ENCODE measurements at regions not wholly inside any gene's neighbourhood (a gene's known extent, or its start where the extent isn't known, plus 50 kb on each side); places are given as distances from the start of the nearest gene placed in this dataset.
"Not testable (repeated sequence)": the region's sequence is repeated elsewhere in the genome, so short reads cannot be mapped to it uniquely, and the experiment has no call there.

- DNase-seq (ENCODE audit: low read depth), result no peak
Observed at GRCh38 chr7:98774884-98775283, 94.9 kb downstream of the TMEM130 start.

- DNase-seq (ENCODE audit: low read depth), result no peak
Observed at GRCh38 chr7:98777051-98777450, 92.8 kb downstream of the TMEM130 start.

- DNase-seq (ENCODE audit: low read depth), result no peak
Observed at GRCh38 chr7:98778421-98778820, 91.4 kb downstream of the TMEM130 start.

GRCh38 chr7:98779800-98780587 is 89.8 kb downstream of the TMEM130 start:
- DNase-seq (ENCODE audit: low read depth), result no peak

- no peak for DNase-seq (ENCODE audit: low read depth)
Observed at GRCh38 chr7:98784216-98784785, 85.5 kb downstream of the TMEM130 start.

GRCh38 chr7:98785929-98786571 is 83.8 kb downstream of the TMEM130 start:
- DNase-seq (ENCODE audit: low read depth), result no peak

- no peak for DNase-seq (ENCODE audit: low read depth)
Observed at GRCh38 chr7:98788966-98789365, 80.8 kb downstream of the TMEM130 start.

GRCh38 chr7:98794453-98794852 is 75.4 kb downstream of the TMEM130 start:
- not testable (repeated sequence) for DNase-seq (ENCODE audit: low read depth)

GRCh38 chr7:98795741-98796493 is 73.9 kb downstream of the TMEM130 start:
- no peak for DNase-seq (ENCODE audit: low read depth)

Data from EH (cell line).